ENCODE measurements at regions not wholly inside any gene's neighbourhood (a gene's known extent, or its start where the extent isn't known, plus 50 kb on each side); places are given as distances from the start of the nearest gene placed in this dataset.

DNA sequence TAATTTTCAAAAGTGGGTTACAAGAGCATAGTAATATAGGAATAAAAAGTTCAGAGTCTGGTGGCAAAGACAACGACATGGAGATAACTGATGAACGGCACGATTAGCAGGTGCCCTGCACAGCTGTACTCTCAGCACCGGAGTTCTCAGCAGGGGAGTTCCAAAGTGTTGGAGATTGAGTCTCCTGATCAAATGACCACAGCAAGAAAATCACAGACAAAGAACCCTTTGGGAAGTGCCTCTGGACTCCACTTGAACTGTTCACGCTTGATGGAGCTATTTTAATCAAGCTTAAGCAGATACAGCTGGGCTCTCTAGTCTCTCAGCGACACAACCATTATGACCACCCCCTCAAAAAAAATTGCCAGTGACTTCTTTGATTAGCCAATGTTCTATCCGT, 153.1 kb downstream of the ALG10B start:
- Mint-ChIP-seq H3K4me3 (no peak overlapping the region), H3K27me3 (ENCODE audit: insufficient read depth, low read depth, poor library complexity) (peaks cover 2% of the 10 kb centered on the region), H3K4me1 (peaks cover 2% of the 10 kb centered on the region; the same call in 1 of the 3 replicates), H3K27ac (no peak overlapping the region), H3K36me3 (ENCODE audit: low read depth) (peaks cover 13% of the 10 kb centered on the region; the same call in 2 of the 3 replicates), H3K9me3 (peaks cover 16% of the 10 kb centered on the region)
- H2AFZ ChIP-seq = no peak overlapping the region
- TF ChIP-seq, protein P1, sequence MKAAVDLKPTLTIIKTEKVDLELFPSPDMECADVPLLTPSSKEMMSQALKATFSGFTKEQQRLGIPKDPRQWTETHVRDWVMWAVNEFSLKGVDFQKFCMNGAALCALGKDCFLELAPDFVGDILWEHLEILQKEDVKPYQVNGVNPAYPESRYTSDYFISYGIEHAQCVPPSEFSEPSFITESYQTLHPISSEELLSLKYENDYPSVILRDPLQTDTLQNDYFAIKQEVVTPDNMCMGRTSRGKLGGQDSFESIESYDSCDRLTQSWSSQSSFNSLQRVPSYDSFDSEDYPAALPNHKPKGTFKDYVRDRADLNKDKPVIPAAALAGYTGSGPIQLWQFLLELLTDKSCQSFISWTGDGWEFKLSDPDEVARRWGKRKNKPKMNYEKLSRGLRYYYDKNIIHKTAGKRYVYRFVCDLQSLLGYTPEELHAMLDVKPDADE (IDR thresholded peaks at IDR 0.05) = no peak
- TF ChIP-seq, protein P2, sequence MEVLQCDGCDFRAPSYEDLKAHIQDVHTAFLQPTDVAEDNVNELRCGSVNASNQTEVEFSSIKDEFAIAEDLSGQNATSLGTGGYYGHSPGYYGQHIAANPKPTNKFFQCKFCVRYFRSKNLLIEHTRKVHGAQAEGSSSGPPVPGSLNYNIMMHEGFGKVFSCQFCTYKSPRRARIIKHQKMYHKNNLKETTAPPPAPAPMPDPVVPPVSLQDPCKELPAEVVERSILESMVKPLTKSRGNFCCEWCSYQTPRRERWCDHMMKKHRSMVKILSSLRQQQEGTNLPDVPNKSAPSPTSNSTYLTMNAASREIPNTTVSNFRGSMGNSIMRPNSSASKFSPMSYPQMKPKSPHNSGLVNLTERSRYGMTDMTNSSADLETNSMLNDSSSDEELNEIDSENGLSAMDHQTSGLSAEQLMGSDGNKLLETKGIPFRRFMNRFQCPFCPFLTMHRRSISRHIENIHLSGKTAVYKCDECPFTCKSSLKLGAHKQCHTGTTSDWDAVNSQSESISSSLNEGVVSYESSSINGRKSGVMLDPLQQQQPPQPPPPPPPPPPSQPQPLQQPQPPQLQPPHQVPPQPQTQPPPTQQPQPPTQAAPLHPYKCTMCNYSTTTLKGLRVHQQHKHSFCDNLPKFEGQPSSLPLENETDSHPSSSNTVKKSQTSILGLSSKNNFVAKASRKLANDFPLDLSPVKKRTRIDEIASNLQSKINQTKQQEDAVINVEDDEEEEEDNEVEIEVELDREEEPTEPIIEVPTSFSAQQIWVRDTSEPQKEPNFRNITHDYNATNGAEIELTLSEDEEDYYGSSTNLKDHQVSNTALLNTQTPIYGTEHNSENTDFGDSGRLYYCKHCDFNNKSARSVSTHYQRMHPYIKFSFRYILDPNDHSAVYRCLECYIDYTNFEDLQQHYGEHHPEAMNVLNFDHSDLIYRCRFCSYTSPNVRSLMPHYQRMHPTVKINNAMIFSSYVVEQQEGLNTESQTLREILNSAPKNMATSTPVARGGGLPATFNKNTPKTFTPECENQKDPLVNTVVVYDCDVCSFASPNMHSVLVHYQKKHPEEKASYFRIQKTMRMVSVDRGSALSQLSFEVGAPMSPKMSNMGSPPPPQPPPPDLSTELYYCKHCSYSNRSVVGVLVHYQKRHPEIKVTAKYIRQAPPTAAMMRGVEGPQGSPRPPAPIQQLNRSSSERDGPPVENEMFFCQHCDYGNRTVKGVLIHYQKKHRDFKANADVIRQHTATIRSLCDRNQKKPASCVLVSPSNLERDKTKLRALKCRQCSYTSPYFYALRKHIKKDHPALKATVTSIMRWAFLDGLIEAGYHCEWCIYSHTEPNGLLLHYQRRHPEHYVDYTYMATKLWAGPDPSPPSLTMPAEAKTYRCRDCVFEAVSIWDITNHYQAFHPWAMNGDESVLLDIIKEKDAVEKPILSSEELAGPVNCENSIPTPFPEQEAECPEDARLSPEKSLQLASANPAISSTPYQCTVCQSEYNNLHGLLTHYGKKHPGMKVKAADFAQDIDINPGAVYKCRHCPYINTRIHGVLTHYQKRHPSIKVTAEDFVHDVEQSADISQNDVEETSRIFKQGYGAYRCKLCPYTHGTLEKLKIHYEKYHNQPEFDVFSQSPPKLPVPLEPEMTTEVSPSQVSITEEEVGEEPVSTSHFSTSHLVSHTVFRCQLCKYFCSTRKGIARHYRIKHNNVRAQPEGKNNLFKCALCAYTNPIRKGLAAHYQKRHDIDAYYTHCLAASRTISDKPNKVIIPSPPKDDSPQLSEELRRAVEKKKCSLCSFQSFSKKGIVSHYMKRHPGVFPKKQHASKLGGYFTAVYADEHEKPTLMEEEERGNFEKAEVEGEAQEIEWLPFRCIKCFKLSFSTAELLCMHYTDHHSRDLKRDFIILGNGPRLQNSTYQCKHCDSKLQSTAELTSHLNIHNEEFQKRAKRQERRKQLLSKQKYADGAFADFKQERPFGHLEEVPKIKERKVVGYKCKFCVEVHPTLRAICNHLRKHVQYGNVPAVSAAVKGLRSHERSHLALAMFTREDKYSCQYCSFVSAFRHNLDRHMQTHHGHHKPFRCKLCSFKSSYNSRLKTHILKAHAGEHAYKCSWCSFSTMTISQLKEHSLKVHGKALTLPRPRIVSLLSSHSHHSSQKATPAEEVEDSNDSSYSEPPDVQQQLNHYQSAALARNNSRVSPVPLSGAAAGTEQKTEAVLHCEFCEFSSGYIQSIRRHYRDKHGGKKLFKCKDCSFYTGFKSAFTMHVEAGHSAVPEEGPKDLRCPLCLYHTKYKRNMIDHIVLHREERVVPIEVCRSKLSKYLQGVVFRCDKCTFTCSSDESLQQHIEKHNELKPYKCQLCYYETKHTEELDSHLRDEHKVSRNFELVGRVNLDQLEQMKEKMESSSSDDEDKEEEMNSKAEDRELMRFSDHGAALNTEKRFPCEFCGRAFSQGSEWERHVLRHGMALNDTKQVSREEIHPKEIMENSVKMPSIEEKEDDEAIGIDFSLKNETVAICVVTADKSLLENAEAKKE (CRISPR knock-in tag; IDR thresholded peaks at IDR 0.05) = no peak
- TF ChIP-seq ZNF331 (CRISPR knock-in tag; IDR thresholded peaks at IDR 0.05; ENCODE audit: low read depth) (no peak), NANOG (IDR thresholded peaks at IDR 0.05; ENCODE audit: borderline replicate concordance) (no peak), POLR2AphosphoS5 (IDR thresholded peaks at IDR 0.05; ENCODE audit: low read depth) (no peak), EZH2phosphoT487 (IDR thresholded peaks at IDR 0.05; ENCODE audit: unreplicated experiment) (no peak), EZH2 (IDR thresholded peaks at IDR 0.05; ENCODE audit: low read depth, unreplicated experiment) (no peak), ZNF114 (CRISPR knock-in tag; IDR thresholded peaks at IDR 0.05) (no peak), STAT1 (IDR thresholded peaks at IDR 0.05; ENCODE audit: unreplicated experiment) (no peak), JUNB (IDR thresholded peaks at IDR 0.05; ENCODE audit: unreplicated experiment) (no peak), CREB1 (CRISPR knock-in tag; IDR thresholded peaks at IDR 0.05; ENCODE audit: low read depth) (no peak)
- TF ChIP-seq, protein P3, sequence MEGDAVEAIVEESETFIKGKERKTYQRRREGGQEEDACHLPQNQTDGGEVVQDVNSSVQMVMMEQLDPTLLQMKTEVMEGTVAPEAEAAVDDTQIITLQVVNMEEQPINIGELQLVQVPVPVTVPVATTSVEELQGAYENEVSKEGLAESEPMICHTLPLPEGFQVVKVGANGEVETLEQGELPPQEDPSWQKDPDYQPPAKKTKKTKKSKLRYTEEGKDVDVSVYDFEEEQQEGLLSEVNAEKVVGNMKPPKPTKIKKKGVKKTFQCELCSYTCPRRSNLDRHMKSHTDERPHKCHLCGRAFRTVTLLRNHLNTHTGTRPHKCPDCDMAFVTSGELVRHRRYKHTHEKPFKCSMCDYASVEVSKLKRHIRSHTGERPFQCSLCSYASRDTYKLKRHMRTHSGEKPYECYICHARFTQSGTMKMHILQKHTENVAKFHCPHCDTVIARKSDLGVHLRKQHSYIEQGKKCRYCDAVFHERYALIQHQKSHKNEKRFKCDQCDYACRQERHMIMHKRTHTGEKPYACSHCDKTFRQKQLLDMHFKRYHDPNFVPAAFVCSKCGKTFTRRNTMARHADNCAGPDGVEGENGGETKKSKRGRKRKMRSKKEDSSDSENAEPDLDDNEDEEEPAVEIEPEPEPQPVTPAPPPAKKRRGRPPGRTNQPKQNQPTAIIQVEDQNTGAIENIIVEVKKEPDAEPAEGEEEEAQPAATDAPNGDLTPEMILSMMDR (conservative IDR thresholded peaks at IDR 0.05; ENCODE audit: low read depth in 2 of 2) = no peak
- TF ChIP-seq, protein P4, sequence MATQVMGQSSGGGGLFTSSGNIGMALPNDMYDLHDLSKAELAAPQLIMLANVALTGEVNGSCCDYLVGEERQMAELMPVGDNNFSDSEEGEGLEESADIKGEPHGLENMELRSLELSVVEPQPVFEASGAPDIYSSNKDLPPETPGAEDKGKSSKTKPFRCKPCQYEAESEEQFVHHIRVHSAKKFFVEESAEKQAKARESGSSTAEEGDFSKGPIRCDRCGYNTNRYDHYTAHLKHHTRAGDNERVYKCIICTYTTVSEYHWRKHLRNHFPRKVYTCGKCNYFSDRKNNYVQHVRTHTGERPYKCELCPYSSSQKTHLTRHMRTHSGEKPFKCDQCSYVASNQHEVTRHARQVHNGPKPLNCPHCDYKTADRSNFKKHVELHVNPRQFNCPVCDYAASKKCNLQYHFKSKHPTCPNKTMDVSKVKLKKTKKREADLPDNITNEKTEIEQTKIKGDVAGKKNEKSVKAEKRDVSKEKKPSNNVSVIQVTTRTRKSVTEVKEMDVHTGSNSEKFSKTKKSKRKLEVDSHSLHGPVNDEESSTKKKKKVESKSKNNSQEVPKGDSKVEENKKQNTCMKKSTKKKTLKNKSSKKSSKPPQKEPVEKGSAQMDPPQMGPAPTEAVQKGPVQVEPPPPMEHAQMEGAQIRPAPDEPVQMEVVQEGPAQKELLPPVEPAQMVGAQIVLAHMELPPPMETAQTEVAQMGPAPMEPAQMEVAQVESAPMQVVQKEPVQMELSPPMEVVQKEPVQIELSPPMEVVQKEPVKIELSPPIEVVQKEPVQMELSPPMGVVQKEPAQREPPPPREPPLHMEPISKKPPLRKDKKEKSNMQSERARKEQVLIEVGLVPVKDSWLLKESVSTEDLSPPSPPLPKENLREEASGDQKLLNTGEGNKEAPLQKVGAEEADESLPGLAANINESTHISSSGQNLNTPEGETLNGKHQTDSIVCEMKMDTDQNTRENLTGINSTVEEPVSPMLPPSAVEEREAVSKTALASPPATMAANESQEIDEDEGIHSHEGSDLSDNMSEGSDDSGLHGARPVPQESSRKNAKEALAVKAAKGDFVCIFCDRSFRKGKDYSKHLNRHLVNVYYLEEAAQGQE (IDR thresholded peaks at IDR 0.05; ENCODE audit: unreplicated experiment) = no peak
- no peak overlapping the region for H3K27ac ChIP-seq (ENCODE audit: low read depth)
- DNase-seq (ENCODE audit: low spot score) (no peak), ATAC-seq (no peak)
- no peaks in the 10 kb centered on the region for H3F3A ChIP-seq (replicated peaks; ENCODE audit: low read depth)
- H3K9me2 ChIP-seq (ENCODE audit: insufficient read depth) = 0 out of 2 replicates have a peak, but pooled peaks cover 3% of the 10 kb centered on the region
- no peak overlapping the region for H3K4me2 ChIP-seq
- no peaks in the 10 kb centered on the region for H3K4me1 ChIP-seq (ENCODE audit: insufficient read depth)
- H3K4me3 ChIP-seq = no peak overlapping the region
- H3K27me3 ChIP-seq (ENCODE audit: insufficient read depth) = no peaks in the 10 kb centered on the region
- H3K79me2 ChIP-seq (replicated peaks; ENCODE audit: insufficient read depth) = no peaks in the 10 kb centered on the region
- no peaks in the 10 kb centered on the region for H3K36me3 ChIP-seq (ENCODE audit: insufficient read depth)
- no peaks in the 10 kb centered on the region for H4K20me1 ChIP-seq (replicated peaks; ENCODE audit: insufficient read depth)

Data from GM23338 (cell line).